ENCODE measurements at regions not wholly inside any gene's neighbourhood (a gene's known extent, or its start where the extent isn't known, plus 50 kb on each side); places are given as distances from the start of the nearest gene placed in this dataset.

- no peak for TF ChIP-seq EZH2 (IDR thresholded peaks at IDR 0.05; ENCODE audit: borderline replicate concordance, low read depth, low read length, severe bottlenecking)
- no peak for TF ChIP-seq CTCF (IDR thresholded peaks at IDR 0.05; ENCODE audit: borderline replicate concordance, extremely low read depth, low read length, poor library complexity, severe bottlenecking)
- Histone ChIP-seq H3K9ac (ENCODE audit: low read depth, low read length) (no peak overlapping the region), H3K27ac (ENCODE audit: low read length) (no peak overlapping the region), H3K27me3 (ENCODE audit: insufficient read depth, low read length, poor library complexity) (peaks cover 3% of the 10 kb centered on the region), H2AFZ (ENCODE audit: low read depth, low read length) (no peak overlapping the region), H3K4me2 (ENCODE audit: insufficient read depth, low read length) (no peak overlapping the region), H3K4me1 (ENCODE audit: insufficient read depth, low read length) (no peaks in the 10 kb centered on the region), H3K79me2 (ENCODE audit: insufficient read depth, low read length) (no peaks in the 10 kb centered on the region), H3K9me3 (ENCODE audit: insufficient read depth, low read length, severe bottlenecking) (no peaks in the 10 kb centered on the region), H3K4me3 (ENCODE audit: low read depth in 1 of 2, low read length in 2 of 2) (no peak overlapping the region), H4K20me1 (ENCODE audit: insufficient read depth, low read length) (no peaks in the 10 kb centered on the region), H3K36me3 (ENCODE audit: insufficient read depth, low read length) (no peaks in the 10 kb centered on the region)
- ATAC-seq (ENCODE audit: insufficient read depth, low read depth) (no peak), DNase-seq (no peak)
Observed at GRCh38 chr3:55272031-55272645, 215.0 kb downstream of the WNT5A start.

- Histone ChIP-seq H3K4me1 (ENCODE audit: insufficient read depth, low read length) (no peaks in the 10 kb centered on the region), H4K20me1 (ENCODE audit: insufficient read depth, low read length) (no peaks in the 10 kb centered on the region), H3K9ac (ENCODE audit: low read depth, low read length) (no peak overlapping the region), H3K79me2 (ENCODE audit: insufficient read depth, low read length) (no peaks in the 10 kb centered on the region), H3K27ac (ENCODE audit: low read length) (no peak overlapping the region), H3K36me3 (ENCODE audit: insufficient read depth, low read length) (no peaks in the 10 kb centered on the region), H3K9me3 (ENCODE audit: insufficient read depth, low read length, severe bottlenecking) (no peaks in the 10 kb centered on the region), H3K4me3 (ENCODE audit: low read depth in 1 of 2, low read length in 2 of 2) (no peak overlapping the region), H3K27me3 (ENCODE audit: insufficient read depth, low read length, poor library complexity) (peaks cover 3% of the 10 kb centered on the region), H2AFZ (ENCODE audit: low read depth, low read length) (no peak overlapping the region), H3K4me2 (ENCODE audit: insufficient read depth, low read length) (no peak overlapping the region)
- no peak for ATAC-seq (ENCODE audit: insufficient read depth, low read depth)
- DNase-seq = no peak
- no peak for TF ChIP-seq EZH2 (IDR thresholded peaks at IDR 0.05; ENCODE audit: borderline replicate concordance, low read depth, low read length, severe bottlenecking)
- no peak for TF ChIP-seq CTCF (IDR thresholded peaks at IDR 0.05; ENCODE audit: borderline replicate concordance, extremely low read depth, low read length, poor library complexity, severe bottlenecking)
Observed at GRCh38 chr3:55271549-55271948, 215.6 kb downstream of the WNT5A start.

GRCh38 chr3:55270976-55271375 lies 216.1 kb downstream of the WNT5A start:
- Histone ChIP-seq H3K27ac (ENCODE audit: low read length) (no peak overlapping the region), H4K20me1 (ENCODE audit: insufficient read depth, low read length) (no peaks in the 10 kb centered on the region), H3K4me1 (ENCODE audit: insufficient read depth, low read length) (no peaks in the 10 kb centered on the region), H3K79me2 (ENCODE audit: insufficient read depth, low read length) (no peaks in the 10 kb centered on the region), H3K4me3 (ENCODE audit: low read depth in 1 of 2, low read length in 2 of 2) (no peak overlapping the region), H3K36me3 (ENCODE audit: insufficient read depth, low read length) (no peaks in the 10 kb centered on the region), H3K4me2 (ENCODE audit: insufficient read depth, low read length) (no peak overlapping the region), H3K9me3 (ENCODE audit: insufficient read depth, low read length, severe bottlenecking) (no peaks in the 10 kb centered on the region), H2AFZ (ENCODE audit: low read depth, low read length) (no peak overlapping the region), H3K9ac (ENCODE audit: low read depth, low read length) (no peak overlapping the region), H3K27me3 (ENCODE audit: insufficient read depth, low read length, poor library complexity) (peaks cover 3% of the 10 kb centered on the region)
- ATAC-seq (ENCODE audit: insufficient read depth, low read depth) = no peak
- no peak for DNase-seq
- TF ChIP-seq CTCF (IDR thresholded peaks at IDR 0.05; ENCODE audit: borderline replicate concordance, extremely low read depth, low read length, poor library complexity, severe bottlenecking) (no peak), EZH2 (IDR thresholded peaks at IDR 0.05; ENCODE audit: borderline replicate concordance, low read depth, low read length, severe bottlenecking) (no peak)

All from DND-41 (cell line).